ENCODE measurements at regions not wholly inside any gene's neighbourhood (a gene's known extent, or its start where the extent isn't known, plus 50 kb on each side); places are given as distances from the start of the nearest gene placed in this dataset.

GRCh38 chr2:176525086-176525485 is 255.8 kb downstream of the MTX2 start:
- H3K4me3 ChIP-seq (ENCODE audit: low read depth, low read length): no peak overlapping the region
- TF ChIP-seq, protein P1, sequence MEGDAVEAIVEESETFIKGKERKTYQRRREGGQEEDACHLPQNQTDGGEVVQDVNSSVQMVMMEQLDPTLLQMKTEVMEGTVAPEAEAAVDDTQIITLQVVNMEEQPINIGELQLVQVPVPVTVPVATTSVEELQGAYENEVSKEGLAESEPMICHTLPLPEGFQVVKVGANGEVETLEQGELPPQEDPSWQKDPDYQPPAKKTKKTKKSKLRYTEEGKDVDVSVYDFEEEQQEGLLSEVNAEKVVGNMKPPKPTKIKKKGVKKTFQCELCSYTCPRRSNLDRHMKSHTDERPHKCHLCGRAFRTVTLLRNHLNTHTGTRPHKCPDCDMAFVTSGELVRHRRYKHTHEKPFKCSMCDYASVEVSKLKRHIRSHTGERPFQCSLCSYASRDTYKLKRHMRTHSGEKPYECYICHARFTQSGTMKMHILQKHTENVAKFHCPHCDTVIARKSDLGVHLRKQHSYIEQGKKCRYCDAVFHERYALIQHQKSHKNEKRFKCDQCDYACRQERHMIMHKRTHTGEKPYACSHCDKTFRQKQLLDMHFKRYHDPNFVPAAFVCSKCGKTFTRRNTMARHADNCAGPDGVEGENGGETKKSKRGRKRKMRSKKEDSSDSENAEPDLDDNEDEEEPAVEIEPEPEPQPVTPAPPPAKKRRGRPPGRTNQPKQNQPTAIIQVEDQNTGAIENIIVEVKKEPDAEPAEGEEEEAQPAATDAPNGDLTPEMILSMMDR (IDR thresholded peaks at IDR 0.05; ENCODE audit: insufficient read depth, low read depth, low read length): no peak
- ChIA-PET POLR2A (no interaction called here), CTCF (interaction anchor here (1.4 to 2.1 kb wide), 2 partner anchors 29 to 385 kb away, joined by 5 to 6 read pairs; no protein-coding TSS in a partner anchor)
- peaks cover 5% of the 10 kb centered on the region; the same call in 1 of the 2 replicates for H3K27me3 ChIP-seq (ENCODE audit: control insufficient read depth, insufficient read depth, low read length)
- no peak for DNase-seq (ENCODE audit: low read depth)
- no peaks in the 10 kb centered on the region for H3K36me3 ChIP-seq (ENCODE audit: control insufficient read depth, insufficient read depth, low read length)

- POLR2A ChIA-PET: no interaction called here
- Histone ChIP-seq H3K4me3 (ENCODE audit: low read depth, low read length) (no peak overlapping the region), H3K27me3 (ENCODE audit: control insufficient read depth, insufficient read depth, low read length) (peaks cover 5% of the 10 kb centered on the region; the same call in 1 of the 2 replicates), H3K36me3 (ENCODE audit: control insufficient read depth, insufficient read depth, low read length) (no peaks in the 10 kb centered on the region)
- CTCF ChIA-PET: interaction anchor here (1.0 kb wide), 1 partner anchor 25 kb away, joined by 3 read pairs; no protein-coding TSS in a partner anchor
- TF ChIP-seq, protein P1 (IDR thresholded peaks at IDR 0.05; ENCODE audit: insufficient read depth, low read depth, low read length): no peak
- no peak for DNase-seq (ENCODE audit: low read depth)
These were observed 258.0 kb downstream of the MTX2 start for GRCh38 chr2:176526995-176527901.

- DNase-seq (ENCODE audit: low read depth): no peak
- TF ChIP-seq, protein P1 (IDR thresholded peaks at IDR 0.05; ENCODE audit: insufficient read depth, low read depth, low read length): no peak
- no peaks in the 10 kb centered on the region for H3K36me3 ChIP-seq (ENCODE audit: control insufficient read depth, insufficient read depth, low read length)
- no peaks in the 10 kb centered on the region; the same call in 1 of the 2 replicates for H3K27me3 ChIP-seq (ENCODE audit: control insufficient read depth, insufficient read depth, low read length)
- ChIA-PET CTCF (interaction anchor here (0.9 to 1.6 kb wide), 2 partner anchors 13 to 444 kb away, joined by 3 read pairs; no protein-coding TSS in a partner anchor), POLR2A (no interaction called here)
- H3K4me3 ChIP-seq (ENCODE audit: low read depth, low read length): no peak overlapping the region
These were observed 262.4 kb downstream of the MTX2 start for GRCh38 chr2:176531608-176532007.

- POLR2A ChIA-PET: no interaction called here
- H3K27me3 ChIP-seq (ENCODE audit: control insufficient read depth, insufficient read depth, low read length): no peaks in the 10 kb centered on the region
- DNase-seq (ENCODE audit: low read depth): no peak
- TF ChIP-seq, protein P1 (IDR thresholded peaks at IDR 0.05; ENCODE audit: insufficient read depth, low read depth, low read length): no peak
- no peak overlapping the region for H3K4me3 ChIP-seq (ENCODE audit: low read depth, low read length)
- H3K36me3 ChIP-seq (ENCODE audit: control insufficient read depth, insufficient read depth, low read length): no peaks in the 10 kb centered on the region
- CTCF ChIA-PET: interaction anchor here (1.4 kb wide), 1 partner anchor 393 kb away, joined by 4 read pairs; no protein-coding TSS in a partner anchor
These were observed 264.4 kb downstream of the MTX2 start for GRCh38 chr2:176533505-176534193.
